Left lung (tissue), 4 donors: ENCODE measurements at regions not wholly inside any gene's neighbourhood (a gene's known extent, or its start where the extent isn't known, plus 50 kb on each side); places are given as distances from the start of the nearest gene placed in this dataset.
"Not testable (repeated sequence)": the region's sequence is repeated elsewhere in the genome, so short reads cannot be mapped to it uniquely, and the experiment has no call there.

Experiments used
- ATAC-seq: fragments of 200-7000 bp; cut with Tn5 transposase; one replicate; pipeline ENCODE4 v1.9.1; 2020; ENCODE audit warnings: moderate library complexity
- DNase-seq, 4 donors: peaks; one replicate each; pipeline ENCODE4 v3.0.0-alpha.2; 2013 to 2020
- H3K27ac ChIP-seq, 2 donors: fragments of 200-600 bp; sonication (generic) in 1 of 2; one replicate each; pipeline versions ENCODE4 v1.5.0 to v1.8.0; 2020 to 2021
- H3K27me3 ChIP-seq, 2 donors: fragments of 200-600 bp; sonication (generic) in 1 of 2; one replicate each; pipeline versions ENCODE4 v1.5.0 to v1.8.0; 2020 to 2021
- H3K36me3 ChIP-seq, 2 donors: fragments of 200-600 bp; sonication (generic) in 1 of 2; one replicate each; pipeline versions ENCODE4 v1.5.0 to v1.8.0; 2020 to 2021
- H3K4me1 ChIP-seq, 2 donors: fragments of 200-600 bp; one replicate each; pipeline ENCODE4 v1.8.0; 2021
- H3K4me3 ChIP-seq, 2 donors: fragments of 200-600 bp; sonication (generic) in 1 of 2; one replicate each; pipeline versions ENCODE4 v1.5.0 to v1.8.0; 2020 to 2021; ENCODE audit warnings: mild to moderate bottlenecking in 1 of 2
- H3K9me3 ChIP-seq, 2 donors: fragments of 200-600 bp; sonication (generic) in 1 of 2; one replicate each; pipeline versions ENCODE4 v1.5.0 to v1.8.0; 2020 to 2021
- CTCF ChIP-seq, 2 donors: fragments of 200-600 bp; sonication (generic) in 1 of 2; IDR thresholded peaks; one replicate each; pipeline versions ENCODE4 v1.5.0 to v1.8.0; 2021; ENCODE audit warnings: antibody characterized with exemption in 2 of 2
- intact Hi-C, 2 donors: fragments of 100-400 bp; cut with DNase I; formaldehyde crosslinking; loops; one replicate each; pipeline versions ENCODE4 v1.11.2 to v1.14.2; 2022
- donor health status: DM: no; HTN: yes; CAD: no.
- donor health status: DM: no; HTN: no; CAD: no.

- no peak overlapping the region for H3K4me3 ChIP-seq
- no peaks in the 10 kb centered on the region for H3K36me3 ChIP-seq
- DNase-seq (no peak), ATAC-seq (no peak)
- TF ChIP-seq CTCF (IDR thresholded peaks at IDR 0.05), result no peak
- H3K27me3 ChIP-seq, result no peaks in the 10 kb centered on the region
- H3K4me1 ChIP-seq, result no peaks in the 10 kb centered on the region
- no peak overlapping the region for H3K27ac ChIP-seq
- no peaks in the 10 kb centered on the region for H3K9me3 ChIP-seq
- intact Hi-C loops, result no loop called here
Observed at GRCh38 chr4:189874591-189874990, 66.1 kb upstream of the FRG1 start.

- H3K27ac ChIP-seq, ATAC-seq, intact Hi-C loops, H3K27me3 ChIP-seq, H3K4me1 ChIP-seq, H3K4me3 ChIP-seq, H3K9me3 ChIP-seq, H3K36me3 ChIP-seq: not testable (repeated sequence)
- peak in 2 of 4 donors; percentile 44 to 83 for DNase-seq
Observed at GRCh38 chr4:189881190-189881589, 59.5 kb upstream of the FRG1 start.

- H3K27me3 ChIP-seq, H3K4me1 ChIP-seq, ATAC-seq, H3K27ac ChIP-seq, intact Hi-C loops, H3K36me3 ChIP-seq, DNase-seq, H3K4me3 ChIP-seq: not testable (repeated sequence)
- H3K9me3 ChIP-seq, result peaks cover 0 to 13% of the 10 kb centered on the region in 2 donors
Observed at GRCh38 chr4:189888407-189888806, 52.3 kb upstream of the FRG1 start.
